ENCODE measurements at regions not wholly inside any gene's neighbourhood (a gene's known extent, or its start where the extent isn't known, plus 50 kb on each side); places are given as distances from the start of the nearest gene placed in this dataset.

GRCh38 chr12:59517522-59517921, 78.3 kb upstream of the SLC16A7 start:
- DNase-seq (ENCODE audit: low read depth, low spot score), result no peak
- Histone ChIP-seq H3K4me1 (ENCODE audit: insufficient read depth, insufficient read length) (no peaks in the 10 kb centered on the region), H3K4me3 (ENCODE audit: insufficient read length, low read depth) (no peak overlapping the region), H3K27me3 (ENCODE audit: insufficient read depth, insufficient read length) (no peaks in the 10 kb centered on the region), H3K36me3 (ENCODE audit: insufficient read depth, insufficient read length, low read length) (no peaks in the 10 kb centered on the region), H3K9me3 (ENCODE audit: insufficient read depth, low read length) (no peaks in the 10 kb centered on the region), H3K9ac (ENCODE audit: insufficient read length, low read depth) (no peak overlapping the region)
- no peak for TF ChIP-seq SUZ12 (IDR thresholded peaks at IDR 0.05; ENCODE audit: extremely low read depth, insufficient read depth, insufficient read length)
- TF ChIP-seq YY1 (IDR thresholded peaks at IDR 0.05; ENCODE audit: insufficient read depth, insufficient read length), result no peak
- no peak for TF ChIP-seq ZNF274 (IDR thresholded peaks at IDR 0.05; ENCODE audit: low read depth, low read length)

GRCh38 chr12:59500915-59501314, 94.9 kb upstream of the SLC16A7 start:
- Histone ChIP-seq H3K9ac (ENCODE audit: insufficient read length, low read depth) (no peak overlapping the region), H3K36me3 (ENCODE audit: insufficient read depth, insufficient read length, low read length) (no peaks in the 10 kb centered on the region), H3K27me3 (ENCODE audit: insufficient read depth, insufficient read length) (no peaks in the 10 kb centered on the region), H3K4me1 (ENCODE audit: insufficient read depth, insufficient read length) (no peaks in the 10 kb centered on the region), H3K4me3 (ENCODE audit: insufficient read length, low read depth) (no peak overlapping the region), H3K9me3 (ENCODE audit: insufficient read depth, low read length) (no peaks in the 10 kb centered on the region)
- TF ChIP-seq YY1 (IDR thresholded peaks at IDR 0.05; ENCODE audit: insufficient read depth, insufficient read length), result no peak
- no peak for TF ChIP-seq ZNF274 (IDR thresholded peaks at IDR 0.05; ENCODE audit: low read depth, low read length)
- no peak for TF ChIP-seq SUZ12 (IDR thresholded peaks at IDR 0.05; ENCODE audit: extremely low read depth, insufficient read depth, insufficient read length)
- no peak for DNase-seq (ENCODE audit: low read depth, low spot score)

- DNase-seq (ENCODE audit: low read depth, low spot score), result peak; percentile 9
- H3K9me3 ChIP-seq (ENCODE audit: insufficient read depth, low read length), result no peaks in the 10 kb centered on the region
- H3K9ac ChIP-seq (ENCODE audit: insufficient read length, low read depth), result no peak overlapping the region
- H3K4me1 ChIP-seq (ENCODE audit: insufficient read depth, insufficient read length), result no peaks in the 10 kb centered on the region
- TF ChIP-seq ZNF274 (IDR thresholded peaks at IDR 0.05; ENCODE audit: low read depth, low read length) (no peak), YY1 (IDR thresholded peaks at IDR 0.05; ENCODE audit: insufficient read depth, insufficient read length) (no peak), SUZ12 (IDR thresholded peaks at IDR 0.05; ENCODE audit: extremely low read depth, insufficient read depth, insufficient read length) (no peak)
- H3K36me3 ChIP-seq (ENCODE audit: insufficient read depth, insufficient read length, low read length), result no peaks in the 10 kb centered on the region
- no peaks in the 10 kb centered on the region for H3K27me3 ChIP-seq (ENCODE audit: insufficient read depth, insufficient read length)
- H3K4me3 ChIP-seq (ENCODE audit: insufficient read length, low read depth), result no peak overlapping the region
These were observed 95.5 kb upstream of the SLC16A7 start for GRCh38 chr12:59500335-59500734.

GRCh38 chr12:59499774-59500173, 96.1 kb upstream of the SLC16A7 start:
- Histone ChIP-seq H3K27me3 (ENCODE audit: insufficient read depth, insufficient read length) (no peaks in the 10 kb centered on the region), H3K9ac (ENCODE audit: insufficient read length, low read depth) (no peak overlapping the region), H3K4me3 (ENCODE audit: insufficient read length, low read depth) (no peak overlapping the region), H3K36me3 (ENCODE audit: insufficient read depth, insufficient read length, low read length) (no peaks in the 10 kb centered on the region), H3K9me3 (ENCODE audit: insufficient read depth, low read length) (no peaks in the 10 kb centered on the region), H3K4me1 (ENCODE audit: insufficient read depth, insufficient read length) (no peaks in the 10 kb centered on the region)
- TF ChIP-seq ZNF274 (IDR thresholded peaks at IDR 0.05; ENCODE audit: low read depth, low read length) (no peak), SUZ12 (IDR thresholded peaks at IDR 0.05; ENCODE audit: extremely low read depth, insufficient read depth, insufficient read length) (no peak), YY1 (IDR thresholded peaks at IDR 0.05; ENCODE audit: insufficient read depth, insufficient read length) (no peak)
- DNase-seq (ENCODE audit: low read depth, low spot score), result no peak

- TF ChIP-seq ZNF274 (IDR thresholded peaks at IDR 0.05; ENCODE audit: low read depth, low read length), result no peak
- no peak for TF ChIP-seq YY1 (IDR thresholded peaks at IDR 0.05; ENCODE audit: insufficient read depth, insufficient read length)
- TF ChIP-seq SUZ12 (IDR thresholded peaks at IDR 0.05; ENCODE audit: extremely low read depth, insufficient read depth, insufficient read length), result no peak
These were observed 101.2 kb upstream of the SLC16A7 start for GRCh38 chr12:59494617-59495016.

GRCh38 chr12:59491877-59492276, 104.0 kb upstream of the SLC16A7 start:
- no peaks in the 10 kb centered on the region for H3K36me3 ChIP-seq (ENCODE audit: insufficient read depth, insufficient read length, low read length)
- DNase-seq (ENCODE audit: low read depth, low spot score), result no peak
- H3K9me3 ChIP-seq (ENCODE audit: insufficient read depth, low read length), result no peaks in the 10 kb centered on the region

More at GRCh38 chr12:59494617-59495016, 101.2 kb upstream of the SLC16A7 start:
- H3K4me3 ChIP-seq (ENCODE audit: insufficient read length, low read depth), result no peak overlapping the region
- H3K27me3 ChIP-seq (ENCODE audit: insufficient read depth, insufficient read length), result no peaks in the 10 kb centered on the region
- H3K4me1 ChIP-seq (ENCODE audit: insufficient read depth, insufficient read length), result no peaks in the 10 kb centered on the region
- H3K36me3 ChIP-seq (ENCODE audit: insufficient read depth, insufficient read length, low read length), result no peaks in the 10 kb centered on the region
- no peak overlapping the region for H3K9ac ChIP-seq (ENCODE audit: insufficient read length, low read depth)
- DNase-seq (ENCODE audit: low read depth, low spot score), result no peak
- no peaks in the 10 kb centered on the region for H3K9me3 ChIP-seq (ENCODE audit: insufficient read depth, low read length)

GRCh38 chr12:59486827-59487226, 109.0 kb upstream of the SLC16A7 start:
- H3K36me3 ChIP-seq (ENCODE audit: insufficient read depth, insufficient read length, low read length), result no peaks in the 10 kb centered on the region
- DNase-seq (ENCODE audit: low read depth, low spot score), result no peak
- H3K27me3 ChIP-seq (ENCODE audit: insufficient read depth, insufficient read length), result no peaks in the 10 kb centered on the region
- no peaks in the 10 kb centered on the region for H3K4me1 ChIP-seq (ENCODE audit: insufficient read depth, insufficient read length)
- H3K4me3 ChIP-seq (ENCODE audit: insufficient read length, low read depth), result no peak overlapping the region
- H3K9me3 ChIP-seq (ENCODE audit: insufficient read depth, low read length), result no peaks in the 10 kb centered on the region
- H3K9ac ChIP-seq (ENCODE audit: insufficient read length, low read depth), result no peak overlapping the region
- TF ChIP-seq YY1 (IDR thresholded peaks at IDR 0.05; ENCODE audit: insufficient read depth, insufficient read length), result no peak
- no peak for TF ChIP-seq ZNF274 (IDR thresholded peaks at IDR 0.05; ENCODE audit: low read depth, low read length)
- TF ChIP-seq SUZ12 (IDR thresholded peaks at IDR 0.05; ENCODE audit: extremely low read depth, insufficient read depth, insufficient read length), result no peak

More at GRCh38 chr12:59491877-59492276, 104.0 kb upstream of the SLC16A7 start:
- TF ChIP-seq ZNF274 (IDR thresholded peaks at IDR 0.05; ENCODE audit: low read depth, low read length) (no peak), YY1 (IDR thresholded peaks at IDR 0.05; ENCODE audit: insufficient read depth, insufficient read length) (no peak), SUZ12 (IDR thresholded peaks at IDR 0.05; ENCODE audit: extremely low read depth, insufficient read depth, insufficient read length) (no peak)
- Histone ChIP-seq H3K4me3 (ENCODE audit: insufficient read length, low read depth) (no peak overlapping the region), H3K4me1 (ENCODE audit: insufficient read depth, insufficient read length) (no peaks in the 10 kb centered on the region), H3K9ac (ENCODE audit: insufficient read length, low read depth) (no peak overlapping the region), H3K27me3 (ENCODE audit: insufficient read depth, insufficient read length) (no peaks in the 10 kb centered on the region)

All from NT2/D1 (cell line).